22Rv1 (cell line): ENCODE measurements at regions not wholly inside any gene's neighbourhood (a gene's known extent, or its start where the extent isn't known, plus 50 kb on each side); places are given as distances from the start of the nearest gene placed in this dataset.

Experiments used
- H3K27ac ChIP-seq: fragments of 450-650 bp; 2 replicates; pipeline ENCODE4 v1.5.1; 2017
- CTCF ChIP-seq: fragments of 450-650 bp; IDR thresholded peaks from 2 replicates; pipeline ENCODE4 v1.5.1; 2017; ENCODE audit warnings: mild to moderate bottlenecking
- ZFX ChIP-seq: fragments of 450-650 bp; IDR thresholded peaks from 2 replicates; pipeline ENCODE4 v1.6.1; 2017; ENCODE audit warnings: antibody characterized with exemption, borderline replicate concordance

- H3K27ac ChIP-seq, result no peak overlapping the region
- TF ChIP-seq CTCF (no peak), ZFX (no peak)
These were observed 60.9 kb upstream of the OSR1 start for GRCh38 chr2:19419211-19419880.

DNA sequence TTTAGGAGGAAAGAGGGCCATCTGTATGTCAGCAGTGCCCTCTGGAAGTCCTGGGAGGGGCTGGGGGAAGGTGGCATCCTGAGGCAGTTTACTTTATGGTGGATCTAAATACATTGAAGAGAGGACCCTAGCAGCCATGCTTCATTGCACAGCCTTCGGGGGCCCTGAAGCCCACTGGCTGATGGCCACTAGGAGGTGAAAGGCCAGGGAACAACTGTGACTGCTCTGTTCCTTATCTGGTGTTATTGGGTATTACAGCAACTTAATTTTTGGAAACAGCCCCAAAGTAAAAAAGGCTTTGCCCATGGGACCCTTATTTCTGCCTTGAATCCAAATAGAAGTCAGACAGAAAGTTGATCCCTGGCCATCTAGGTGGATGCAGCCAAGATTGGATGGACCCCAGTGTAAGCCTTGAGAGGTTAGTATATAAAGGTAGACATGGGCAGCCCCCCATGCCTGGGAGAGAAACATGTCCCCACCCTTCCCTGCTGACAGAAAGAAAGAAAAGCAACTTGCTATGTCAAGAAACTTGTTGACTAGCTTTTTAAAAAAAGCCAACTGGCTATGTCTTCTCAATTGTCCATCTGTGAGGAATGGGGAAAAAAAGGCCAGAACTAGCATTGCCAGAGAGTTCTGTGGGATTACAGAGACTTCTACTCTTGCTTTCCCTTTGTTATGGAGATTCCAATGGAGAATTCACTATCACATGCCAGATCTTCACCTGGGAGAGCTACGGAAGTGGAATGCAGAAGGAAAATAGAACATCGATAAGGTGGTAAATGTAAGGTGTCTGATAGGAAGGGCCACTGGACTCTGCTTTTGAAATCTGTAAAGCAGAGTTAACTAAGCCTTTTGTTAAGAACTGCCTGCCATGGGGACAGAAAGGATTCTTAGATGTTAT is 58.6 kb upstream of the OSR1 start:
- H3K27ac ChIP-seq, result no peak overlapping the region
- TF ChIP-seq CTCF, result no peak
- no peak for TF ChIP-seq ZFX

DNA sequence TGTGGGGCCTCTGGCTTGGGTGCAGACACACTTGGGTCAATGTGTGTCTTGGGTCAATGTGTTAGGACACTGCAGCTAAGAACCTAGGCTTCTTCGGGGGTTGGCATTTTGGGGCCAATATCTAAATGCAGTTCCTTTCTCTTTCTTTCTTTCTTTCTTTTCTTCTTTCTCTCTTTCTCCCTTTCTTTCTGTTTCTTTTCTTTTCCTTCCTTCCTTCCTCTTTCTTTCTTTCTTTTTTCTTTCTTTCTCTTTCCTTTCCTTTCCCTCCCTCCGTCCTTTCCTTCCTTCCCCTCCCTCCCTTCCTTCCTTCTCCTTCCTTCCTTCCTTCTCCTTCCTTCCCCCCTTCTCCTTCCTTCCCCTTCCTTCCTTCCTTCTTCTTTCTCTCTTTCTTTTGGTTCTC is 57.7 kb upstream of the OSR1 start:
- TF ChIP-seq ZFX, result no peak
- TF ChIP-seq CTCF, result no peak
- H3K27ac ChIP-seq, result no peak overlapping the region

DNA sequence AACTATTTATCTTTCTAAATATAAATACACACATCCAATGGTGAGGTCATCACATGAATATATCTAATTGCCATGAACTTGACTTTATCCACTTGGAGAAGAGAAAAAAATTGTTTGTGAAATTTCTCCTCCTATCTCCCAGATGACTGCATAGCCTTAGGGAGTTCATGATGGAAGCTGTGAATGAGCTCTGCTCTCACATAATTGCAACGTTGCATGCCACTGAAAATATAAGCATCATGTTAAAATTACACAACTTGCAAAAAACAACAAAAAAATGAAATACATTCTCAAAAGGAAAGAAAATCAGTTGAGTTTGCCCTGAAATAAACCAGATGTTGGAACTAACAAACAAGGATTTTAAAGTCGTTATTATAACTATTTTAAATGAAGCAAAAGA is 50.6 kb upstream of the OSR1 start:
- no peak overlapping the region for H3K27ac ChIP-seq
- TF ChIP-seq ZFX (no peak), CTCF (no peak)

DNA sequence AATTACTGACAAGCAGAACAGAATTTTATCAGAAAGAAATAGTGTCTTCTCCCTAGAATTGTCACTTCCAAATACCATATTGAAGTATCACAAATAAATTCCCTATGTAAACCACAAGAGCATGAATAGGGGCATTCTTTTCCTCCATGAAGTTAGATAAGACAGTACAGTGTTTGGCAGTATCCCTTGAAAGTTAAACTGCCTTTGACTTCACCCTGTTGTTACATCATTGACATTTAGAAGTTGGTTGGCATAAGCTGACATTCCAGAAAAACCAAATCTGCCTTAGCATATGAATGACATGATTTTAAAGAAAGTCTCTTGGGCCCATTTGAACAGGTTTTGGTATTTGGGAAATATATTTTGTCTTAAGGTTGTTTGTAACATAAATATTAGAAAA is 50.2 kb upstream of the OSR1 start:
- no peak for TF ChIP-seq CTCF
- TF ChIP-seq ZFX, result no peak
- H3K27ac ChIP-seq, result no peak overlapping the region
